ENCODE measurements at regions not wholly inside any gene's neighbourhood (a gene's known extent, or its start where the extent isn't known, plus 50 kb on each side); places are given as distances from the start of the nearest gene placed in this dataset.

DNA sequence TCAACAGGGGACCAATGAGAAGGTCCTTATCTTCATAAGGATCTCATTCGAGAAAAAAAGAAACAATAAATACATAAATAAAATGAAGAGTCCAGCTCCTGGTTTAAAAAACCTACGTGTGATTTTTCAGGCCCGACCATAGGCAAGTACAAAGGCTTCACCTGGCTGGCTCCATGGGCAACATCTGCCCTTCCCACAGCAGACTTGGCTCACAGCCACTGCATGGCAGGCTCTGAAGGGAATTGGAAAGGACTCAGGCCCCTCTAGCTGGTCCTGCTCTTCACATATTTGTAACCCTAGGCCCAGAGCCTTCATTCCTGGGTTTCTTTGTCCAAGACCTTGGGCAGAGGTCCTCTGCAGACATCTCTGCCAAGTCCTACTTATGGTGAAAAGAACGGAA lies 228.1 kb downstream of the QDPR start:
- Mint-ChIP-seq H3K27ac (no peak overlapping the region), H3K36me3 (no peaks in the 10 kb centered on the region), H3K9me3 (peaks cover 0 to 5% of the 10 kb centered on the region in 2 donors)
- DNase-seq (ENCODE audit: low spot score in 2 of 2) = no peak
- no peak for ATAC-seq

DNA sequence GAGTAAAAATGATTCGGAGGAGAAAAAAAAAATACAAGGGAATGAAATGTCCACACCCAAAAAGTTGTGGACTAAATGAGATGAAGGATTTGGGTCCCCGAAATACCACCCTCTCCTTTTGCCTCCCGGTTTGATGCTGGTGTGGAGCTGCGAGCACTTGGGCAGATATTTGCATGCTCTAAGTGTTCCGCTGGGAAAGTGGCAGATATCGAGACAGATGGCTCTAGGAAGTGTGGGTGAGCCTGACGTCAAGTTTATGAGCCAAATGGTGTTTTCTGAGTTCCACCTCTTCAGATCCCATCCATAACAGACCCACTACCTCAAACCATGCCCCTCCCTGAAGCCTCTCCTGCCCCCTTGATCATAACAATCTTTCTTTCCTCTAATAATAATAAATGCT lies 228.6 kb downstream of the QDPR start:
- Mint-ChIP-seq H3K36me3 (no peaks in the 10 kb centered on the region), H3K9me3 (peaks cover 0 to 2% of the 10 kb centered on the region in 2 donors), H3K27ac (no peak overlapping the region)
- no peak for DNase-seq (ENCODE audit: low spot score in 2 of 2)
- no peak for ATAC-seq

DNA sequence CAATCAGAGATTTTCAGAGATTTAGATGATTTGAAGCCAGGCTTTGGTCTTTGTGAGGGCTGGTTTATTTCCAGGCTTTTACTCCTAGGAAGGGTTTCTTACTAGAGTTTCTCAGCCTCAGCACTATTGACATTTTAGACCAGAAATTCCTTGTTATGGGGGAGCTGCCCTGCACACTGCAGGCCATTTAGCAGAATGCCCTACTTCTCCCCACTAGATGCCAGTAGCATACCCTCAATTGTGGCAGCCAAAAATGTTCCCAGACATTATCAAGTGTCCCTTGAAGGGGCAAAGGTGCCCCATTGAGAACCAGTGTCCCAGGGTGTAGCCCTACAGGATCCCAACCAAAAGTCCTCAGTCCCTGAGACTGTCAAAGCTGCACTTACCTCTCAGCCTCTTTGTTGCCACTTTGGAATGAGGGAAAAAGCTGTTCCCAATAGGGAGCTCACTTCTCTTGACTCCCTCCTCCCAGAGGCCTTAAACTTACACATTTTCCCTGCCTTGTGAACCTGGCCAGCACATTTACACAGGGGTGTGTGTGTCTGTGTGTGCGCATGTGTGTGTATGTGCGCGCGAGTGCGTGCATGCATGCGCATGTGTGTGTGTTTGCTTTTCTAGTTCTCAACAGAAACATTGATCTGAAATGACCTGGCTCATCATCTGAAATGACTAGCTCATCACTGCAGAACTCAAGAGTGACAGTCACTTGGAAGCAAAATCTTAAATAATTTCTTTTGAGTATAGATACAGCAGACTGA lies 231.4 kb downstream of the QDPR start:
- no peak for ATAC-seq
- Mint-ChIP-seq H3K27ac (no peak overlapping the region), H3K9me3 (no peaks in the 10 kb centered on the region), H3K36me3 (no peaks in the 10 kb centered on the region)
- no peak for DNase-seq (ENCODE audit: low spot score in 2 of 2)

DNA sequence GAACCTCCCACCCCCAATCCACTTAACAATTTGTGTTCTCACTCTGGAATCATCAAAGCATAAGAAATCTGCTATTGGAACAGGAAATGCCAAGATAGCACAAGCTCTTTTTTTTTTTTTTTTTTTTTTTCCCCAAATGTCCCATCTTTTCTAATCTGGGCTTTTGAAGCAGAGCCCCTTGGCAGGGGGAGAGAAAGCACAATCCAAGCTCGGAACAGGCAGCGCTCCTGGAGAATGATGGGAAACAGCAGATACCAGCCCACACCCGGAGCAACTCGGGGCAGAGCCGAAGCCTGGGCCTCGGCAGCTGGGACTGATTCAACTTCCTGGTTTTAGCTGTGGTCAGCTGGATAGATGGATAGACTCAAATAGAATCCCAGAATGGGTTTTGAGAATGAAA lies 235.1 kb downstream of the QDPR start:
- Mint-ChIP-seq H3K27ac (no peak overlapping the region), H3K9me3 (no peaks in the 10 kb centered on the region), H3K36me3 (no peaks in the 10 kb centered on the region)
- DNase-seq (ENCODE audit: low spot score in 2 of 2) (no peak), ATAC-seq (no peak)

DNA sequence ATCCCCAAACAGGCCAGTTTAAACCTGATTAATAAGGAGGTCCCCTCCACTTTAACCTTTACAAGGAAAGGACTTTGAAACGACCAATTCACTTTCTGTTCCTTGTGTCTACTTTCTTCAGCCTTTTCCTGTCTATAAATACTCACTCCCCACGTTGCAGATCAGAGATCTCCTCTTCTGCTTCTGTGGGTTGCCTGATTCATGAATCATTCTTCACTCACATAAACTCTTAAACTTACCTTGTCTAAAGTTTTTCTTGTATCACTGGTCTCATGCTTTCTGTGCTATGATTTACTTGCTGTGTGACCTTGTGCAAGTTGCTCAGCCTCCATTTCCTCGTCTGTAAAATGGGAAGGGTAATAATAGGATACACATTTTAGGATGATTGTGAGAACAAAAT lies 236.1 kb downstream of the QDPR start:
- no peak for ATAC-seq
- no peak for DNase-seq (ENCODE audit: low spot score in 2 of 2)

DNA sequence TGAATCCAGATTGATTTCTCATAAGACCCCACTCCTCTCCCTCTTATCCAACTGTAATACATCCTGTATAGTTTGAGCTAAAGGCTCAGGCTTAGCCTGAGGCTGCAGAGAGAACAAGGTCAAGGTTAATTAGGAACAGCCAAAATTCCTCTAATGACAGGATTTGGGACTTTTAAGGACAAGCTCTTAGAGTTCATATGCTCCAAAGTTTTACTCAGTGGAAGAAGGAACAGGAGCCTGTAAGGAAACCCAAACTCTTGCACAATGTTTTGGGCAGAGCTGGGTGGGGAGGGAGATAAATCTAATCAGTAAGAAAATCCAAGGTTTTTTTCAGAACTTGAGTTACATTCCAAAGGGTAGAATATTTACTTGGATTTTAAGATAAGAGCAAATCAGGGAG lies 238.8 kb downstream of the QDPR start:
- ATAC-seq (no peak), DNase-seq (ENCODE audit: low spot score in 2 of 2) (no peak)
- H3K27ac Mint-ChIP-seq = no peak overlapping the region
- no peaks in the 10 kb centered on the region for H3K36me3 Mint-ChIP-seq
- H3K9me3 Mint-ChIP-seq = no peaks in the 10 kb centered on the region

More for the DNA sequence above, 236.1 kb downstream of the QDPR start:
- Mint-ChIP-seq H3K27ac (no peak overlapping the region), H3K36me3 (no peaks in the 10 kb centered on the region), H3K9me3 (no peaks in the 10 kb centered on the region)

DNA sequence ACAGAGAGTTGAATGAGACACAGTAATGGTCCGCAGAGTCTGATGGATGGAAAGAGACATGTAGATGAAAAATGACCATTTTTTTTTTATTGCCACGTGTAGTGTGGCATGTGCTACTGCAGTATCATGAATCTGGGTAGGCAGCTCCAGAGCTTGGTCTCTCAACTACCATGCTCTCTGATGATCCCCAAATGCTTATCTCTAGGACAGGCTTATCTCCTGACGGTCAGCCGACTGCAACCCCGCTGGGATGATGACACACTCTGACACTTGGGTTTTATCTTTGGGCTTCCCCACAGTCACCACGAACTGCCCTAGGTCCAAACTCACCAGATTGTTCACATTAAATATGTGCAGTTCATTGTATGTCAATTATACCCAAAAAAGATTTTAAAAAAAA lies 239.7 kb downstream of the QDPR start:
- DNase-seq (ENCODE audit: low spot score in 2 of 2) (no peak), ATAC-seq (no peak)
- no peaks in the 10 kb centered on the region for H3K9me3 Mint-ChIP-seq
- H3K27ac Mint-ChIP-seq = no peak overlapping the region
- H3K36me3 Mint-ChIP-seq = no peaks in the 10 kb centered on the region

DNA sequence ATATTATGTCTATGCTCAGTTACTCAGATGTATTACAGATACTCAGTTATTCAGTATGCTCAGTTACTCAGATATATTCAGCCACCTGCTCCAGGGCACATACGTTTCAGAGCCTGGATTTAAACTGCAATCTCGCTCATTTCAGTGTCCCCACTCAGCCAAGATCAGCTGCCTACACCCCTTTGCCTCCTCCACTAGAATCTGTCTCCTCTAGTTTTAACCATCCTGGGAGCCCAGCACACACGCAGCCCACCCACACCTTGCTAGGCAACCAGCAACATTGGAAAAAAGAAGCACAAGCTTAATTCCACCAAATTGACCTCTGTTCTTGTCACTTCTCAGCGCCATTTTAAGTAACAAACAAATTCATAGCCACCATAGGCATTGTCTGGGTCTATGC lies 246.2 kb downstream of the QDPR start:
- ATAC-seq (no peak), DNase-seq (ENCODE audit: low spot score in 2 of 2) (no peak)
- Mint-ChIP-seq H3K9me3 (no peaks in the 10 kb centered on the region), H3K36me3 (no peaks in the 10 kb centered on the region), H3K27ac (no peak overlapping the region)

DNA sequence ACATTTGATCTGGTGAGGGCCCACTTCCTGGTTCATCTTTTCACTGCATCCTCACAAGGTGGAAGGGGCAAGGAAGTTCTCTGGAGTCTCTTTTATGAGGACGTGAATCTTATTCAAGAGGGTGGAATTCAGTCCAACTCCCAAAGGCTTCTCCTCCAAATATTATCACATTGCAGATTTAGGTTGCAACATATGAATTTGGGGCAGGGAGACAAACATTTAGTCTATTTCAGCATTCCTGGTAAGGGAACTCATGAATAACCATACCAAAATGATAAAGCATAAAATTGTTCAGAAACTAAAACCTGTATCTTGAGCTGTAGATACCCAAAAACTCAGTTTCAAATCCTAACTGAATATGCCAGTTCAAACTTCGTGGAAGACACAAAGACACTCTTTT lies 246.8 kb downstream of the QDPR start:
- H3K36me3 Mint-ChIP-seq = no peaks in the 10 kb centered on the region
- no peak overlapping the region for H3K27ac Mint-ChIP-seq
- ATAC-seq (no peak), DNase-seq (ENCODE audit: low spot score in 2 of 2) (no peak)
- H3K9me3 Mint-ChIP-seq = no peaks in the 10 kb centered on the region

DNA sequence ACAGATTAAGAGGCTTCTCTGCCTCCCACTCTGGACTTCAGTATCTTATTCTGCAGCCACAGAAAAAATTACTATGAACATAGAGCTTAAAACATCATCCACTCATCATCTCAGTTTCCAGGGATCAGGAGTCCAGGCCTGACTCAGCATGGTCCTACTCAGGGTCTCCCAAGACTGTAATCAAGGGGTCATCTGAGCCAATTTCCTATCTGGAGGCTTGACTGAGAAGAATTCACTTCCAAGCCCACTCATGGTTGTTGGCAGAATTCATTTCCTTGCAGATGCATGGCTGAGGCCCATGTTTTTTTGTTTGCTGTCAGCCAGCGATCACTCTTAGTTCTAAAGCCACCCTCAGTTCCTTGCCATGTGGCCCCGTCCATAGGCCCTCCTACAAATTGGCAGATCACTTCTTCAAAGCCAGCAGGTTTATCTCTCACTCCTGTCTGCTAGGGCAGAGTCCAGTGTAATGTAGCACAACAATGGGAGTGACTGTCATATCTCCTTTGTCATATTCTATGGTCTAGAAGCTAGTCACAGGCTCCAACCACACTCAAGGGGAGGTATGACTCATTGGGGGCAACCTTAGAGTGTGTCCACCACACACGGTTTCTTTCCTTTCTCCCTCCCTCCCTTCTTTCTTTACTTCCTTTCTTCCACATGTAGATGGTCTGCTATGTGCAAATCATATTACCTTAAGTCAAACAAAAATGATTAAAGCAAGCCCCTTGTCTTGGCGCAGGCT lies 251.6 kb downstream of the QDPR start:
- DNase-seq (ENCODE audit: low spot score in 2 of 2) = no peak
- no peak overlapping the region for H3K27ac Mint-ChIP-seq
- H3K36me3 Mint-ChIP-seq = no peaks in the 10 kb centered on the region
- ATAC-seq = peak; percentile 70 to 89
- peaks cover 5 to 8% of the 10 kb centered on the region in 2 donors for H3K9me3 Mint-ChIP-seq

DNA sequence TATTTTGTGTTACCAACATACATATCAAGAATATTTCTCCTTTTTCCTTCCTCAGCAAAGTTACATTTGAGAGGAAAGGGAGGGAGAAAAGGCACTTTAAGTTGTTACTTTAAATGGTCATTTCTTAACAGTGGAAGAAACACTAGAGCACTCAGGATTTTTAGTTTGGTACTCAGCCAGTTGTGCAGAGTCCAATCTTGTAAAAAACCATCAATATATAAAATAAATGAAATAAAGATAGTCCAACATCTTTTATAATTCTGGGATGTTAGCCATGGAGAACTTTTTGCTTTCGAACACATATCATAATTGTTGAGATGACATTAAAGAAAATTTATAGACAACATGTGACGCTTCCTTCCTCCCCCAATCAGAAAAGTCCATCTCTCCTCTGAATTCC lies 253.8 kb downstream of the QDPR start:
- H3K9me3 Mint-ChIP-seq = peaks cover 5 to 8% of the 10 kb centered on the region in 2 donors
- ATAC-seq = no peak
- no peak overlapping the region for H3K27ac Mint-ChIP-seq

DNA sequence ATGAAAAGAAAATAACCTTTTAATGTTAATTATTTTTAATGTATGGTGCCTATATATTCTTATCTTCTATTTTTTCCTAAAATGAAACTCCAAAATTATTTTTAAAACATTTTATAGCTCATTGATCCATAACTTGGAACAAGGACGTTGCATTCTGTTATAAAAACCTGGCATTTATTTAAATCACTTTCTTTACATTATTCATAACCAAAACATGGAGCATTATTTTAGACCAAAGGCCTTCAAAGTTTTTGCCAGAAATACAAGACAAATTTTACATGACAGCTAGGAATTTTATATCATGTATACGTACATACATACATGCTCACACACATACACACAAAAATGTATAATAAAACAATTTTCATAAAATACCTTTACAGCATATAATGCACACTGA lies 259.8 kb downstream of the QDPR start:
- DNase-seq (ENCODE audit: low spot score in 2 of 2) (no peak), ATAC-seq (no peak)
- Mint-ChIP-seq H3K36me3 (no peaks in the 10 kb centered on the region), H3K27ac (no peak overlapping the region), H3K9me3 (no peaks in the 10 kb centered on the region)

More for the DNA sequence above, 253.8 kb downstream of the QDPR start:
- no peaks in the 10 kb centered on the region for H3K36me3 Mint-ChIP-seq
- DNase-seq (ENCODE audit: low spot score in 2 of 2) = no peak

DNA sequence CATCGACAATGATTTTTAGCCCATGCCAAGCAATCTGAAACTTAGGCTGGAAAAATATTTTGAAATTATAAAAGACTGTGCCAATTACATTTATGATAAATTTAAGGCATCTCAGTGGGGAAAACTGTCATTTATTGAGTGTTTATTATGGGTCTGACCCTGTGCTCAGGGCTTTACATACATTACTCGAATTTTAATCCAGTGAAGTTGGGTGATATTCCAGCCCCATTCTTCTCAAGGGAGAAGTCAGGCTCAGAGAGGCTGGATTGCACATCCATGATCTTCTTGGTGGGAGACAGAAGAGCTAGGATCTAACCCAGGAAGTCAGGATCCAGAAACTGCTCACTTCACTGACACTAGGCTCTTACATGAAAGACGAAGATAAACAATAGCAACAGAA lies 260.8 kb downstream of the QDPR start:
- Mint-ChIP-seq H3K27ac (no peak overlapping the region), H3K9me3 (no peaks in the 10 kb centered on the region), H3K36me3 (no peaks in the 10 kb centered on the region)
- ATAC-seq (no peak), DNase-seq (ENCODE audit: low spot score in 2 of 2) (no peak)

DNA sequence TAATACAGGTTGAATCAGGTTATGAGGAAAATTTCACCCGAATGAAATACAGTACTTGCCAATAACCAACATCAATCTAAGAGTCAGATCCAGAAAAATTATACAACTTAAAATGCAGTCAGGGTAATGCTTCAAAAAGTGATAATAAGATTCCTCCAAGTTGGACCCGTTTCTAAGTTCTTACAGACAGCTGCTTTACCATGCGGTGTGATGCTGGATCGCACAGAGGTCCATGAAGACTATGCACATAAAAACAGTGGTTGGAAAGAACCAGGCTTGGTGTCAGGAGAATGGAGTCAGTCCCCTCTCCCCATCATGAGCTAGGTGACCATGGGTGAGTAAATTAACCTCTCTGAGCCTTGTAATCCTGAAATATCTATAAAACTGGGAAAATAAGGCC lies 261.3 kb downstream of the QDPR start:
- no peak for DNase-seq (ENCODE audit: low spot score in 2 of 2)
- Mint-ChIP-seq H3K27ac (no peak overlapping the region), H3K9me3 (no peaks in the 10 kb centered on the region), H3K36me3 (no peaks in the 10 kb centered on the region)
- ATAC-seq = no peak

DNA sequence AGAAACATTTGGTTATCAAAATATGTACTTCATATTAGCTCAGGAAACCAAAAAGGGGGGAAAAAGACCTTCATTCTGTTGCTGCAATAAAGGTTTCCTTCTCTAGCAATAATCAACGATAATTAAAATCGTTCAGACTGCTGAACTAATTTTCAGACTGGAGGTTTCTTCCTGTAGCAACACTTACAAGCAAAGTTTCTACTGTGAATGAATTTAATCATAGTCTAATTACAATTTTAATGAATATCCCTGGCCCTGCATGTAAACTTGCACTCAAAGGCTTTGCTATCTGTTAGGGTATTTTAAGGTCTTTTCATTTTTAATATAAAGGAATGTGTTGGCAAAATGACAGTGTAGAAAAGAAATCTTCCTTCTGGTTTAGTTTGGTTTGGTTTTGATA lies 265.2 kb downstream of the QDPR start:
- Mint-ChIP-seq H3K9me3 (no peaks in the 10 kb centered on the region), H3K27ac (no peak overlapping the region), H3K36me3 (no peaks in the 10 kb centered on the region)
- ATAC-seq = no peak
- DNase-seq (ENCODE audit: low spot score in 2 of 2) = no peak

DNA sequence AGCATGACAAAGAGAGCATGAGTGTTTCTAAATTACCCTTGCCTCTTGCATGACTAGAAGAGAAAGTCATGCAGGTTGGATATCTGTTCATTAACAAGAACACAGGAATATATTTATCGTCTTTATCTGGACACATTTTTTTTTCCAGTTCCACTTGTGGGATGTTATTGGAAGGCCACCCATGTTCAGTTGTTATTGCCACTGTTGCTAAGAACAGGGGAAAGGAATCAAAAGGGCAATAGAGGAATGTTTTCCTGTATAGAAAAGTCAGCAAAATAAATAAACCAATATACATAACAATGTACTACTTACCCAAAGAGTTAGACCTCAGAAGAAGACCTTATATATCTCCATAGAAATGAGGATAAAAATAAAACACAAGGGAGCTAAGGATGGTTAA lies 270.1 kb downstream of the QDPR start:
- Mint-ChIP-seq H3K9me3 (no peaks in the 10 kb centered on the region), H3K36me3 (no peaks in the 10 kb centered on the region), H3K27ac (no peak overlapping the region)
- DNase-seq (ENCODE audit: low spot score in 2 of 2) (no peak), ATAC-seq (no peak)

DNA sequence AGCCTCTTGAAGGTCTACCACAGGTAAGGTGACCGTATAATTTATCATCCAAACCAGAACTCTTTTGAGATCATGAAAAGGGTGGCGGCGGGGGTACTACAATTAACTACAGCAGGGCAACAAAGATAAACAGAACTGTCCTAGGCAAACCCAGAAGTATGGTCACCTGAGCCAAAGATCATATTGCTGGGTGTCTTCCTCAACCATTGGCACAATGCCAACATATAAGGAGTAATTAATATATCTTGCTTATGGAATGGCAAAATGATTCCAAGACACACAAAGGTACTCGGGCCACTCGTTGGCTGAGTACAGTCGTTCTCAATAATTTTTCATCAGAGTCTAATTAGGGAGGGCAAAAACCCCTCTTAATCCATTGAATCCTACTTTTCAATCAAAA lies 273.3 kb downstream of the QDPR start:
- ATAC-seq (no peak), DNase-seq (ENCODE audit: low spot score in 2 of 2) (no peak)
- Mint-ChIP-seq H3K9me3 (no peaks in the 10 kb centered on the region), H3K27ac (no peak overlapping the region), H3K36me3 (no peaks in the 10 kb centered on the region)

DNA sequence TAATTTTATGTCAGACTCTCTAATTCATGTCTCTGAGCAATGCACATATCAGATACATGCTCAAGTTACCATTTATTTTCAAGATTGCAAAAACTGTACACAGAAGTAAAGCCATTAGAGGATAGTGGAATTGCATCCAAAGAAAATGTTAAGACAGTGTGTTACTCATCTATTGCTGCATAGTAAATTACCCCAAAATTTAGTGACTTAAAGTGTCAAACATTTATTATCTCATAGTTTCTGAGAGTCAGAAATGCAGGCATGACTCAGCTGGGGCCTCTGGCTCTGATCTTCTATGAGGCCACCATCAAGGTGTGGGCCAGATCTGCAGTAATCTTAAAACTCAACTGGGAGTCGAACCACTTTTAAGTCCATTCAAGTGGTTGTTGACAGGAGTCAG lies 275.2 kb downstream of the QDPR start:
- Mint-ChIP-seq H3K9me3 (no peaks in the 10 kb centered on the region), H3K27ac (no peak overlapping the region), H3K36me3 (no peaks in the 10 kb centered on the region)
- ATAC-seq (no peak), DNase-seq (ENCODE audit: low spot score in 2 of 2) (no peak)
